PC-9 (cell line): ENCODE measurements at regions not wholly inside any gene's neighbourhood (a gene's known extent, or its start where the extent isn't known, plus 50 kb on each side); places are given as distances from the start of the nearest gene placed in this dataset.

Experiments used
- CTCF ChIP-seq: fragments of 200-600 bp; sonication (generic); conservative IDR thresholded peaks from 2 replicates; pipeline ENCODE4 v1.6.1; 2017; ENCODE audit warnings: mixed run types, antibody characterized with exemption, mild to moderate bottlenecking, moderate library complexity
- EZH2 ChIP-seq: fragments of 200-600 bp; sonication (generic); IDR thresholded peaks from 2 replicates; pipeline ENCODE4 v1.8.0; 2017; ENCODE audit warnings: antibody characterized with exemption, low read depth

GRCh38 chr18:60662491-60662890 is 289.9 kb upstream of the MC4R start:
- TF ChIP-seq CTCF = no peak
- no peak for TF ChIP-seq EZH2
